Erythroblast (primary cell): ENCODE measurements at regions not wholly inside any gene's neighbourhood (a gene's known extent, or its start where the extent isn't known, plus 50 kb on each side); places are given as distances from the start of the nearest gene placed in this dataset.

Experiments
- GATA1 ChIP-seq: IDR thresholded peaks from 2 replicates; pipeline ENCODE4 v1.6.1; 2011; ENCODE audit warnings: low read depth, mild to moderate bottlenecking, control low read depth, low read length, moderate library complexity
- POLR2A ChIP-seq: IDR thresholded peaks from 2 replicates; pipeline ENCODE4 v1.6.1; 2011; ENCODE audit warnings: mild to moderate bottlenecking, low read length

DNA sequence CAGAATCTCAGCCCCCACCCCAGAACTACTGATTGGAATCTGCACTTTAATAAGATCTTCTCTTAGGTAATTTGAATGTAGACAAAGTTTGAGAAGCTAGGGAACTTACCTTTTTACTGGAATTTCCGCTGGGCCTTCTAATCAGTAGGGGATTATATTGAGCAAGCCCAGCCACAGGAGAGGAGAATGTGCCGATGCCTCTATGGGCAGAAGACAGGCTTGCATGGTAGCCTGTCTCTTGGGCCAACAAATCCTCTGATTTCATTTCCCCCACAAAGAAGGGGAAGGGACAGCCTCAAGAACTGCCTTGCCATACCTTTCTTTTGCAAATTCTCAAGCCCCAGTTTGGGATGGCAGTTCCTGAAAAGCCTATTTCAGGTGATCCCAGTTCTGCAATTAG, 163.4 kb upstream of the BDNF start:
- TF ChIP-seq POLR2A, result no peak
- no peak for TF ChIP-seq GATA1
